ENCODE measurements at regions not wholly inside any gene's neighbourhood (a gene's known extent, or its start where the extent isn't known, plus 50 kb on each side); places are given as distances from the start of the nearest gene placed in this dataset.

- TF ChIP-seq CTCF (IDR thresholded peaks at IDR 0.05; ENCODE audit: poor library complexity) (no peak), EZH2phosphoT487 (IDR thresholded peaks at IDR 0.05; ENCODE audit: low read depth, severe bottlenecking, unreplicated experiment) (no peak)
Observed at GRCh38 chr4:24655971-24656370, 71.6 kb upstream of the DHX15 start.

Data from hepatocyte (in vitro differentiated cells).